ENCODE measurements at regions not wholly inside any gene's neighbourhood (a gene's known extent, or its start where the extent isn't known, plus 50 kb on each side); places are given as distances from the start of the nearest gene placed in this dataset.
A peak's percentile ranks its signal among the peaks of the same experiment; 100 is the strongest.
"Not testable (repeated sequence)": the region's sequence is repeated elsewhere in the genome, so short reads cannot be mapped to it uniquely, and the experiment has no call there.

- H2BK15ac ChIP-seq (ENCODE audit: low read length); H3K4ac ChIP-seq (replicated peaks; ENCODE audit: insufficient read length, low read depth, low read length); H3K79me2 ChIP-seq (ENCODE audit: control insufficient read depth in 1 of 2, insufficient read depth in 2 of 2, low read length in 2 of 2); H3K56ac ChIP-seq (replicated peaks; ENCODE audit: insufficient read length, low read depth, low read length); H4K5ac ChIP-seq (ENCODE audit: insufficient read length, low read depth, low read length); H3K36me3 ChIP-seq (ENCODE audit: control insufficient read depth in 2 of 4, insufficient read depth in 4 of 4, low read length in 3 of 4); H2BK12ac ChIP-seq (ENCODE audit: low read depth, low read length); H3K4me3 ChIP-seq (ENCODE audit: extremely low read depth in 1 of 4, insufficient read depth in 2 of 4, low read depth in 3 of 4, low read length in 4 of 4); H3K4me1 ChIP-seq (replicated peaks in 1 of 4; ENCODE audit: control insufficient read depth in 3 of 4, insufficient read depth in 4 of 4, low read length in 3 of 4); H3K79me1 ChIP-seq (ENCODE audit: low read depth, low read length); H3K18ac ChIP-seq (ENCODE audit: extremely low read depth, low read length); H3K9ac ChIP-seq (replicated peaks in 1 of 4; ENCODE audit: extremely low read depth in 1 of 4, low read depth in 3 of 4, low read length in 3 of 4); H3K27me3 ChIP-seq (replicated peaks in 1 of 4; ENCODE audit: control insufficient read depth in 3 of 4, extremely low read depth in 1 of 4, insufficient read depth in 3 of 4, low read length in 3 of 4); H2AK5ac ChIP-seq (ENCODE audit: low read depth, low read length); H4K8ac ChIP-seq (ENCODE audit: extremely low read depth, insufficient read depth, low read length); H3K14ac ChIP-seq (ENCODE audit: insufficient read length); H2BK120ac ChIP-seq (replicated peaks; ENCODE audit: low read depth, low read length); H3K4me2 ChIP-seq (ENCODE audit: insufficient read depth in 1 of 2, low read depth in 2 of 2, low read length in 2 of 2); H3K23ac ChIP-seq (ENCODE audit: insufficient read length); H3K23me2 ChIP-seq (ENCODE audit: low read depth, low read length); H3K27ac ChIP-seq (ENCODE audit: low read depth, low read length); H2BK5ac ChIP-seq (ENCODE audit: low read depth, low read length); H4K91ac ChIP-seq (replicated peaks; ENCODE audit: insufficient read length, low read length); H4K20me1 ChIP-seq (replicated peaks in 1 of 2; ENCODE audit: control insufficient read depth in 1 of 2, insufficient read depth in 2 of 2, low read length in 2 of 2); H2AFZ ChIP-seq (ENCODE audit: low read length); H2BK20ac ChIP-seq (ENCODE audit: low read length); FAIRE-seq; CTCF ChIA-PET (ENCODE audit: partially characterized antibody); POLR2A ChIA-PET (ENCODE audit: partially characterized antibody): not testable (repeated sequence)
- 89% methylated on average over 2 of the region's 2 CpGs; no CpG with 5 or more reads in 1 of the 2 experiments for WGBS, 2 experiments (ENCODE audit: extremely low coverage in 1 of 2, insufficient coverage in 1 of 2, insufficient read length in 1 of 2, insufficient replicate concordance in 2 of 2, low coverage in 1 of 2, low lambda C conversion rate in 2 of 2, missing lambda C conversion rate in 1 of 2)
- DNase-seq (ENCODE audit: low read depth in 1 of 2, low spot score in 2 of 2), result peak in 1 of 2 experiments; percentile 31
- H3K9me3 ChIP-seq (ENCODE audit: insufficient read depth in 2 of 2, low read depth in 1 of 2, low read length in 1 of 2), result peaks cover 31 to 41% of the 10 kb centered on the region in 2 experiments
Measured at GRCh38 chr19:31484858-31485410, 135.7 kb upstream of the TSHZ3 start.
